Endothelial cell (in vitro differentiated cells): ENCODE measurements at regions not wholly inside any gene's neighbourhood (a gene's known extent, or its start where the extent isn't known, plus 50 kb on each side); places are given as distances from the start of the nearest gene placed in this dataset.

Source experiments
- DNase-seq: peaks from one replicate; pipeline ENCODE4 v3.0.0; 2021; ENCODE audit warnings: low spot score
- H3K27ac Mint-ChIP-seq: one replicate; pipeline ENCODE4 v1.8.0; 2021; ENCODE audit warnings: mixed read lengths, inconsistent platforms; ENCODE audit not compliant: unreplicated experiment
- H3K27me3 Mint-ChIP-seq: one replicate; pipeline ENCODE4 v1.8.0; 2021; ENCODE audit warnings: mild to moderate bottlenecking, moderate library complexity, mixed read lengths, inconsistent platforms; ENCODE audit not compliant: unreplicated experiment
- H3K36me3 Mint-ChIP-seq: one replicate; pipeline ENCODE4 v1.8.0; 2021; ENCODE audit warnings: mild to moderate bottlenecking, low read depth, mixed read lengths, inconsistent platforms; ENCODE audit not compliant: unreplicated experiment
- H3K4me1 Mint-ChIP-seq: one replicate; pipeline ENCODE4 v1.8.0; 2021; ENCODE audit warnings: mild to moderate bottlenecking, mixed read lengths, inconsistent platforms; ENCODE audit not compliant: unreplicated experiment
- H3K4me3 Mint-ChIP-seq: one replicate; pipeline ENCODE4 v1.8.0; 2021; ENCODE audit warnings: mild to moderate bottlenecking, mixed read lengths, inconsistent platforms; ENCODE audit not compliant: unreplicated experiment
- H3K9me3 Mint-ChIP-seq: one replicate; pipeline ENCODE4 v1.8.0; 2021; ENCODE audit warnings: mixed read lengths, inconsistent platforms; ENCODE audit not compliant: unreplicated experiment
- TF ChIP-seq, protein P1 (sequence below): fragments of 200-600 bp; sonication (generic); IDR thresholded peaks from one replicate; pipeline ENCODE4 v1.5.0; 2021; ENCODE audit warnings: antibody characterized with exemption; ENCODE audit not compliant: unreplicated experiment

DNA sequence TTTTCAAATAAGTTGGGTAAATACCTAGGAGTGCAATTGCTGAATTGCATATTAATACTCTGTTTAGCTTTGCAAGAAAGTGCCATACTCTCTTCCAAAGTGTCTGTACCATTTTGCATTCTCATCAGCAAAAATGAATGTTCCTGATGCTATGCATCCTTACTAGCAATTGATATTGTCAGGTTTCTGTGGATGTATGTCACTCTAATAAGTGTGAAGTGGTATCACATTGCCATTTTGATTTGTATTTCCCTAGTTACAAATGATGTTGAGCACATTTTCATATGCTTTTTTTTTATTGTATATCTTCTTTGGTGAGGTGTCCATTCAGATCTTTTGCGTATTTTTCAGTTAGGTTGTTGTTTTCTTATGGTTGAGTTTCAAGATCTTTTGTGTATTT is 230.4 kb upstream of the MAGI2 start:
- no peak for DNase-seq
- Mint-ChIP-seq H3K27ac (no peak overlapping the region), H3K4me1 (no peaks in the 10 kb centered on the region), H3K36me3 (no peaks in the 10 kb centered on the region), H3K4me3 (no peak overlapping the region), H3K9me3 (no peaks in the 10 kb centered on the region), H3K27me3 (peaks cover 1% of the 10 kb centered on the region)
- TF ChIP-seq, protein P1, sequence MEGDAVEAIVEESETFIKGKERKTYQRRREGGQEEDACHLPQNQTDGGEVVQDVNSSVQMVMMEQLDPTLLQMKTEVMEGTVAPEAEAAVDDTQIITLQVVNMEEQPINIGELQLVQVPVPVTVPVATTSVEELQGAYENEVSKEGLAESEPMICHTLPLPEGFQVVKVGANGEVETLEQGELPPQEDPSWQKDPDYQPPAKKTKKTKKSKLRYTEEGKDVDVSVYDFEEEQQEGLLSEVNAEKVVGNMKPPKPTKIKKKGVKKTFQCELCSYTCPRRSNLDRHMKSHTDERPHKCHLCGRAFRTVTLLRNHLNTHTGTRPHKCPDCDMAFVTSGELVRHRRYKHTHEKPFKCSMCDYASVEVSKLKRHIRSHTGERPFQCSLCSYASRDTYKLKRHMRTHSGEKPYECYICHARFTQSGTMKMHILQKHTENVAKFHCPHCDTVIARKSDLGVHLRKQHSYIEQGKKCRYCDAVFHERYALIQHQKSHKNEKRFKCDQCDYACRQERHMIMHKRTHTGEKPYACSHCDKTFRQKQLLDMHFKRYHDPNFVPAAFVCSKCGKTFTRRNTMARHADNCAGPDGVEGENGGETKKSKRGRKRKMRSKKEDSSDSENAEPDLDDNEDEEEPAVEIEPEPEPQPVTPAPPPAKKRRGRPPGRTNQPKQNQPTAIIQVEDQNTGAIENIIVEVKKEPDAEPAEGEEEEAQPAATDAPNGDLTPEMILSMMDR, result no peak

DNA sequence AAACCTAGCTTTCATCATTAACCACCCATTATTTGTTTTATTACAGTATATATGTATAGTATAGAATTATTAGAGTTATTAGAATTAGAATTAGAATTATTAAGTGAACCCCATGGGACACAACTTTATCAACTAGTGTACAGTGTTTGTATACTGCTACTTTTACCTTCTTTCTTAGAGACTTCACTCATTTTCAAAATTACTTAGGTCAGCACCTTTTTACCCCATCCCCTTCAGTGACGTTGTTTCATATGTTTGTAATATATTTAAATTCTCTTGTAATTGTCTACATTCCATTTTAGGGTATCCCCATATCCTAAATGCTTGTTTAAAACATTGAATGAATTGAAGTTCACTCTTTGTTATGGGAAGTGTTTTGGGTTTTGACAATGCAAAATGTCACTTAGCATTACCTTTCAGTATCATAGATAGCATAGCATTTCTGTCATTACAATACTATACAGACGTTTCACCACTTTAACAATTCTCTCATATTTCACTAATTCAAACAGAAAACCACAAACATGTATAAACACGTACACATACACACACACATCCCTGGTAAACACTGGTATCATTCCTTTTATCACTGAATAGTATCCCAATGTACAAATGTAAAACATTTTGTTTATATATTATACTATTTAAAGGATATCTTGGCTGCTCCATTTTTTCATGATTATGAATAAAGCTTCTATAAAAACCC is 229.9 kb upstream of the MAGI2 start:
- no peak overlapping the region for H3K27ac Mint-ChIP-seq
- TF ChIP-seq, protein P1, result no peak
- no peaks in the 10 kb centered on the region for H3K36me3 Mint-ChIP-seq

DNA sequence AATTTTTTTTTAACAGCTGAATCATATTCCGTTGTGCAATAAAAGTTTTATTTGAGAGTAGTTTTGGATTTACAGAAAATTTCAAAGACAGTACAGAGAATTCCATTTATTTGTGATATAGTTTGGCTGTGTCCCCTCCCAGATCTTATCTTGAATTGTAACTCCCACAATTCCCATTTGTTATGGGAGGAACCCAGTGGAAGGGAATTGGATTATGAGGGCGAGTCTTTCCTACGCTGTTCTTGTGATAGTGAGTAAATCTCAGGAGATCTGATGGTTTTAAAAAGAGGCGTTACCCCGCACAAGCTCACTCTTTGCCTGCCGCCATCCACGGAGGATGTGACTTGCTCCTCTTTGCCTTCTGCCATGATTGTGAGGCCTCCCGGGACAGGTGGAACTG is 228.0 kb upstream of the MAGI2 start:
- Mint-ChIP-seq H3K9me3 (no peaks in the 10 kb centered on the region), H3K36me3 (no peaks in the 10 kb centered on the region), H3K27ac (no peak overlapping the region), H3K27me3 (peaks cover 1% of the 10 kb centered on the region), H3K4me1 (no peaks in the 10 kb centered on the region), H3K4me3 (no peak overlapping the region)
- TF ChIP-seq, protein P1, result no peak
- no peak for DNase-seq

More for the DNA sequence above, 229.9 kb upstream of the MAGI2 start:
- Mint-ChIP-seq H3K4me1 (no peaks in the 10 kb centered on the region), H3K9me3 (no peaks in the 10 kb centered on the region), H3K4me3 (no peak overlapping the region), H3K27me3 (peaks cover 1% of the 10 kb centered on the region)
- no peak for DNase-seq

DNA sequence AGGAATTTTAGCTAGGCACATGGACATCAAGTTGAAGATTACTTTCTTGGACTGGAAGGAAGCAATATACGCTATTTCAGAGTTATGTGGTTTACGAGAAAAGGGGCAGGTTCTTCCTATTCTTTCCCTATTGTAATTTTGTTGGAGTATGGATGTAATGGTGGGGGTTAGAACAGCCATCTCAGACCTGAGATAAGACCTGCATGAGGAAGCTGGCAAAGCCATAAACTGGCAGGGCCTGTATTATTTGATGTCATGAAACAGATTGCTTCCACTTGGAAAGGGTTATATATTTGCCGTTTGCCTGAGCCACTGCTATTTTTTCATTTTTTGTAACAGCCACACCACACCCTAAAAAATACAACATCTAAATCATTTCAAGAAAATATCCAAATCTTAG is 220.5 kb upstream of the MAGI2 start:
- H3K27ac Mint-ChIP-seq, result no peak overlapping the region
- H3K9me3 Mint-ChIP-seq, result no peaks in the 10 kb centered on the region
- H3K4me3 Mint-ChIP-seq, result no peak overlapping the region
- H3K27me3 Mint-ChIP-seq, result no peaks in the 10 kb centered on the region
- H3K4me1 Mint-ChIP-seq, result no peaks in the 10 kb centered on the region
- peaks cover 4% of the 10 kb centered on the region for H3K36me3 Mint-ChIP-seq
- no peak for DNase-seq
- TF ChIP-seq, protein P1, result no peak

DNA sequence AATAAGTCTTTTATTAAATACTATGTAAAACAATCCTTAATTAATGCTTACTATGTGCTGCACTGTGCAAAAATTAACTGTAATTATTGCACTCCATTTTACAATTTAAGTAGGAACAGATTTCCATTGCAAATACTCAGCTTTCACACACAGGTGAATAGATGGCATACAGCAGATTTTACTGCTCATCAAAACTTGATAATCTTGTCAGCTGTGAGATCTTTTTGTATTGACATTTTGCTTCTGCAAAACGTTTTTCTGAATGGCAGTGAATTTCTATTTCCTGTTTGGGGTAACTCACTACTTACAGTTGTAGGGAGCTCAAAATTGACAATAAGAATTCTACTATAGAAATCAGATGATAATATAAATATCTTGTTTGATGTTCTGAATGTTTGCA is 220.0 kb upstream of the MAGI2 start:
- DNase-seq, result no peak
- H3K27me3 Mint-ChIP-seq, result no peaks in the 10 kb centered on the region
- no peak overlapping the region for H3K27ac Mint-ChIP-seq
- TF ChIP-seq, protein P1, result no peak
- no peaks in the 10 kb centered on the region for H3K4me1 Mint-ChIP-seq
- no peaks in the 10 kb centered on the region for H3K9me3 Mint-ChIP-seq
- H3K4me3 Mint-ChIP-seq, result no peak overlapping the region
- peaks cover 4% of the 10 kb centered on the region for H3K36me3 Mint-ChIP-seq
